ENCODE measurements at regions not wholly inside any gene's neighbourhood (a gene's known extent, or its start where the extent isn't known, plus 50 kb on each side); places are given as distances from the start of the nearest gene placed in this dataset.

DNA sequence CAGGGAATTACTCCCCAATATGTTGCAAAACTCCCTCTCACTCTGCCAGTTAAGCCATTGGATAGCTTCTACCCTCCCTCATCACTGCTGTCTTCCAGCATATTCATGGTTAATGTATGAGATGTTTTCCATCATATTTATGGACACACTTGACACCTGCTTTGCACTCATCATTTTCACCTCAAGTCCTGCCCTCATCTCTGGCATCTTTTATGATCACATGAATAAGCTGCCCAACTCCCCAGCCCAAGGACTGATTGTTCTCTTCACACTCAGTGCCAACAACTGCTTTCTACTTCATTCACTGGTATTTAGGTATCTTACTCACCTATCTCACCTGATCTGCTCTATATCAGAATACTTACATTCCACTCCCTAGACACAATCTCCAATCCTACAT, 131.1 kb upstream of the TTC29 start:
- TF ChIP-seq CHD2 (IDR thresholded peaks at IDR 0.05; ENCODE audit: low read length) = no peak
- TF ChIP-seq KDM4A (IDR thresholded peaks at IDR 0.05; ENCODE audit: low read depth, low read length, severe bottlenecking) = no peak
- TF ChIP-seq TAF1 (IDR thresholded peaks at IDR 0.05; ENCODE audit: low read depth, low read length) = no peak
- TF ChIP-seq, protein P1, sequence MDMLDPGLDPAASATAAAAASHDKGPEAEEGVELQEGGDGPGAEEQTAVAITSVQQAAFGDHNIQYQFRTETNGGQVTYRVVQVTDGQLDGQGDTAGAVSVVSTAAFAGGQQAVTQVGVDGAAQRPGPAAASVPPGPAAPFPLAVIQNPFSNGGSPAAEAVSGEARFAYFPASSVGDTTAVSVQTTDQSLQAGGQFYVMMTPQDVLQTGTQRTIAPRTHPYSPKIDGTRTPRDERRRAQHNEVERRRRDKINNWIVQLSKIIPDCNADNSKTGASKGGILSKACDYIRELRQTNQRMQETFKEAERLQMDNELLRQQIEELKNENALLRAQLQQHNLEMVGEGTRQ (IDR thresholded peaks at IDR 0.05; ENCODE audit: low read length) = no peak
